GM18909 (cell line): ENCODE measurements at regions not wholly inside any gene's neighbourhood (a gene's known extent, or its start where the extent isn't known, plus 50 kb on each side); places are given as distances from the start of the nearest gene placed in this dataset.

Source experiments
- ATAC-seq: cut with Tn5 transposase; IDR thresholded peaks from one replicate; pipeline ENCODE4 v1.9.1; 2021; ENCODE audit warnings: mild to moderate bottlenecking; ENCODE audit not compliant: unreplicated experiment, poor library complexity

GRCh38 chr10:125359401-125359800 is 199.0 kb upstream of the CTBP2 start:
- ATAC-seq = no peak

GRCh38 chr10:125355657-125356056 is 195.3 kb upstream of the CTBP2 start:
- ATAC-seq = no peak

- no peak for ATAC-seq
Observed at GRCh38 chr10:125350519-125350918, 190.2 kb upstream of the CTBP2 start.

- ATAC-seq = no peak
Observed at GRCh38 chr10:125348536-125348935, 188.2 kb upstream of the CTBP2 start.

- ATAC-seq = peak; percentile 97
Observed at GRCh38 chr10:125344573-125345171, 184.3 kb upstream of the CTBP2 start.

- ATAC-seq = no peak
Observed at GRCh38 chr10:125343983-125344382, 183.6 kb upstream of the CTBP2 start.

- ATAC-seq = no peak
Observed at GRCh38 chr10:125343118-125343925, 183.0 kb upstream of the CTBP2 start.

- no peak for ATAC-seq
Observed at GRCh38 chr10:125341611-125342010, 181.2 kb upstream of the CTBP2 start.

- no peak for ATAC-seq
Observed at GRCh38 chr10:125340903-125341302, 180.5 kb upstream of the CTBP2 start.

- ATAC-seq = no peak
Observed at GRCh38 chr10:125337510-125337909, 177.1 kb upstream of the CTBP2 start.

- no peak for ATAC-seq
Observed at GRCh38 chr10:125334545-125334944, 174.2 kb upstream of the CTBP2 start.

GRCh38 chr10:125333769-125334168 is 173.4 kb upstream of the CTBP2 start:
- no peak for ATAC-seq

GRCh38 chr10:125333209-125333591 is 172.8 kb upstream of the CTBP2 start:
- no peak for ATAC-seq

- ATAC-seq = no peak
Observed at GRCh38 chr10:125332548-125333208, 172.3 kb upstream of the CTBP2 start.

GRCh38 chr10:125331056-125331455 is 170.7 kb upstream of the CTBP2 start:
- no peak for ATAC-seq

- no peak for ATAC-seq
Observed at GRCh38 chr10:125329056-125329455, 168.7 kb upstream of the CTBP2 start.

- ATAC-seq = no peak
Observed at GRCh38 chr10:125325326-125325725, 165.0 kb upstream of the CTBP2 start.

- ATAC-seq = no peak
Observed at GRCh38 chr10:125316436-125316835, 156.1 kb upstream of the CTBP2 start.

- ATAC-seq = no peak
Observed at GRCh38 chr10:125300937-125301336, 140.6 kb upstream of the CTBP2 start.

- ATAC-seq = no peak
Observed at GRCh38 chr10:125299461-125299860, 139.1 kb upstream of the CTBP2 start.

GRCh38 chr10:125296598-125296997 is 136.2 kb upstream of the CTBP2 start:
- ATAC-seq = no peak
